GM12875 (cell line): ENCODE measurements at regions not wholly inside any gene's neighbourhood (a gene's known extent, or its start where the extent isn't known, plus 50 kb on each side); places are given as distances from the start of the nearest gene placed in this dataset.
"Not testable (repeated sequence)": the region's sequence is repeated elsewhere in the genome, so short reads cannot be mapped to it uniquely, and the experiment has no call there.

ENCODE experiments used
- H3K4me3 ChIP-seq: one replicate; pipeline ENCODE4 v1.5.1; 2011; ENCODE audit warnings: low read depth, low read length, control low read depth
- CTCF ChIP-seq: IDR thresholded peaks from 2 replicates; pipeline ENCODE4 v1.5.1; 2011; ENCODE audit warnings: low read depth, mild to moderate bottlenecking, control low read depth, inconsistent platforms, low read length, moderate library complexity, borderline replicate concordance; ENCODE audit not compliant: insufficient read depth

- peak overlapping the region; percentile 16 for H3K4me3 ChIP-seq
- TF ChIP-seq CTCF, result no peak
These were observed 373.4 kb downstream of the TMEM121 start for GRCh38 chr14:105899657-105900397.

GRCh38 chr14:105900398-105901160 is 374.2 kb downstream of the TMEM121 start:
- no peak for TF ChIP-seq CTCF
- peak overlapping the region; percentile 5 for H3K4me3 ChIP-seq

- no peak for TF ChIP-seq CTCF
- H3K4me3 ChIP-seq, result no peak overlapping the region
These were observed 374.8 kb downstream of the TMEM121 start for GRCh38 chr14:105901226-105901625.

- no peak for TF ChIP-seq CTCF
- H3K4me3 ChIP-seq, result no peak overlapping the region
These were observed 375.9 kb downstream of the TMEM121 start for GRCh38 chr14:105902131-105902898.

- H3K4me3 ChIP-seq, result not testable (repeated sequence)
These were observed 376.4 kb downstream of the TMEM121 start for GRCh38 chr14:105902899-105903165.

GRCh38 chr14:105903971-105904370 is 377.6 kb downstream of the TMEM121 start:
- TF ChIP-seq CTCF, result no peak

GRCh38 chr14:105904379-105904778 is 378.0 kb downstream of the TMEM121 start:
- no peak overlapping the region for H3K4me3 ChIP-seq
- no peak for TF ChIP-seq CTCF

More at GRCh38 chr14:105903971-105904370, 377.6 kb downstream of the TMEM121 start:
- no peak overlapping the region for H3K4me3 ChIP-seq
